BLaER1 treated with 17β-estradiol and CSF1 and Interleukin-3, amounts not matched to agents 10 nM and 100 nM (cell line): ENCODE measurements at regions not wholly inside any gene's neighbourhood (a gene's known extent, or its start where the extent isn't known, plus 50 kb on each side); places are given as distances from the start of the nearest gene placed in this dataset.
A peak's percentile ranks its signal among the peaks of the same experiment; 100 is the strongest.

Experiments
- H3K27ac ChIP-seq, 11 experiments: shearing (Covaris generic); formaldehyde crosslinking; 2 replicates each; pipeline ENCODE4 v1.8.1; 2022
- H3K27me3 ChIP-seq, 11 experiments: shearing (Covaris generic); formaldehyde crosslinking; 2 replicates each; pipeline ENCODE4 v1.8.1; 2022
- H3K36me3 ChIP-seq, 11 experiments: shearing (Covaris generic); formaldehyde crosslinking; 2 replicates each; pipeline ENCODE4 v1.8.1; 2022
- H3K4me1 ChIP-seq, 10 experiments: shearing (Covaris generic); formaldehyde crosslinking; 2 replicates each; pipeline ENCODE4 v1.8.1; 2022
- H3K4me2 ChIP-seq, 11 experiments: shearing (Covaris generic); formaldehyde crosslinking; 2 replicates each; pipeline ENCODE4 v1.8.1; 2022
- H3K4me3 ChIP-seq, 10 experiments: shearing (Covaris generic); formaldehyde crosslinking; 2 replicates each; pipeline ENCODE4 v1.8.1; 2022
- H3K9ac ChIP-seq, 11 experiments: shearing (Covaris generic); formaldehyde crosslinking; 2 replicates each; pipeline ENCODE4 v1.8.1; 2022
- H3K9me3 ChIP-seq, 11 experiments: shearing (Covaris generic); formaldehyde crosslinking; replicated peaks in 1 of 11; 2 replicates each; pipeline ENCODE4 v1.8.1; 2022
- H4K20me1 ChIP-seq, 11 experiments: shearing (Covaris generic); formaldehyde crosslinking; 2 replicates each; pipeline ENCODE4 v1.8.1; 2022
- Cebpa-rat ChIP-seq, 11 experiments: shearing (Covaris generic); IDR thresholded peaks; 2 replicates each; pipeline ENCODE4 v1.8.1; 2022

GRCh38 chr6:14305131-14305530 is 187.6 kb downstream of the CD83 start:
- H3K4me1 ChIP-seq, result 0 out of 20 replicates have a peak, but pooled peaks cover 0 to under 1% (median 0%) of the 10 kb centered on the region in 10 experiments
- no peak overlapping the region for H3K4me3 ChIP-seq
- no peaks in the 10 kb centered on the region for H3K27me3 ChIP-seq
- no peak overlapping the region for H3K9ac ChIP-seq
- peaks cover 0 to 20% (median 8%) of the 10 kb centered on the region in 11 experiments; a peak in 6 of 22 replicates for H3K9me3 ChIP-seq
- no peak overlapping the region for H3K27ac ChIP-seq
- no peaks in the 10 kb centered on the region for H4K20me1 ChIP-seq
- no peaks in the 10 kb centered on the region for H3K36me3 ChIP-seq
- H3K4me2 ChIP-seq, result no peak overlapping the region
- no peak for TF ChIP-seq Cebpa-rat (IDR thresholded peaks at IDR 0.05)

- TF ChIP-seq Cebpa-rat (IDR thresholded peaks at IDR 0.05), result no peak
Observed at GRCh38 chr6:14305624-14306023, 188.1 kb downstream of the CD83 start.

GRCh38 chr6:14306151-14306906 is 188.8 kb downstream of the CD83 start:
- Histone ChIP-seq H3K9ac (no peak overlapping the region), H3K27me3 (no peaks in the 10 kb centered on the region), H3K4me2 (no peak overlapping the region), H3K36me3 (no peaks in the 10 kb centered on the region), H3K27ac (no peak overlapping the region), H3K4me3 (no peak overlapping the region), H3K4me1 (0 out of 20 replicates have a peak, but pooled peaks cover 0 to 5% (median 0%) of the 10 kb centered on the region in 10 experiments), H3K9me3 (peaks cover 0 to 20% (median 8%) of the 10 kb centered on the region in 11 experiments; a peak in 7 of 22 replicates), H4K20me1 (no peaks in the 10 kb centered on the region)
- TF ChIP-seq Cebpa-rat (IDR thresholded peaks at IDR 0.05), result no peak

More at GRCh38 chr6:14305624-14306023, 188.1 kb downstream of the CD83 start:
- Histone ChIP-seq H4K20me1 (no peaks in the 10 kb centered on the region), H3K36me3 (no peaks in the 10 kb centered on the region), H3K27me3 (no peaks in the 10 kb centered on the region), H3K4me2 (no peak overlapping the region), H3K4me1 (0 out of 20 replicates have a peak, but pooled peaks cover 0 to 5% (median 0%) of the 10 kb centered on the region in 10 experiments), H3K9ac (no peak overlapping the region), H3K9me3 (peaks cover 0 to 20% (median 8%) of the 10 kb centered on the region in 11 experiments; a peak in 7 of 22 replicates), H3K4me3 (no peak overlapping the region), H3K27ac (no peak overlapping the region)

GRCh38 chr6:14309516-14309915 is 191.9 kb downstream of the CD83 start:
- H3K4me3 ChIP-seq, result no peak overlapping the region
- H3K9me3 ChIP-seq, result peaks cover 0 to 11% (median 0%) of the 10 kb centered on the region in 11 experiments; a peak in 6 of 22 replicates
- H3K36me3 ChIP-seq, result no peaks in the 10 kb centered on the region
- peaks cover 0 to 9% (median 5%) of the 10 kb centered on the region in 10 experiments; a peak in 16 of 20 replicates for H3K4me1 ChIP-seq
- H3K27me3 ChIP-seq, result no peaks in the 10 kb centered on the region
- no peaks in the 10 kb centered on the region for H4K20me1 ChIP-seq
- H3K4me2 ChIP-seq, result no peak overlapping the region
- TF ChIP-seq Cebpa-rat (IDR thresholded peaks at IDR 0.05), result no peak
- no peak overlapping the region for H3K27ac ChIP-seq
- no peak overlapping the region for H3K9ac ChIP-seq

- no peaks in the 10 kb centered on the region for H3K36me3 ChIP-seq
- peaks cover 0 to 11% (median 0%) of the 10 kb centered on the region in 11 experiments; a peak in 6 of 22 replicates for H3K9me3 ChIP-seq
- peak overlapping the region in 1 of 11 experiments; percentile 25; a peak in 1 of 22 replicates for H3K4me2 ChIP-seq
- H3K9ac ChIP-seq, result no peak overlapping the region
- no peak overlapping the region for H3K27ac ChIP-seq
- peaks cover 4 to 14% (median 9%) of the 10 kb centered on the region in 10 experiments for H3K4me1 ChIP-seq
- H3K4me3 ChIP-seq, result no peak overlapping the region
- H4K20me1 ChIP-seq, result no peaks in the 10 kb centered on the region
- TF ChIP-seq Cebpa-rat (IDR thresholded peaks at IDR 0.05), result no peak
- no peaks in the 10 kb centered on the region for H3K27me3 ChIP-seq
Observed at GRCh38 chr6:14309951-14310445, 192.4 kb downstream of the CD83 start.

- Histone ChIP-seq H3K27ac (no peak overlapping the region), H3K4me1 (peaks cover 12 to 24% (median 19%) of the 10 kb centered on the region in 10 experiments), H3K9ac (no peak overlapping the region), H3K27me3 (no peaks in the 10 kb centered on the region), H3K4me3 (no peak overlapping the region), H4K20me1 (no peaks in the 10 kb centered on the region), H3K36me3 (no peaks in the 10 kb centered on the region), H3K4me2 (no peak overlapping the region), H3K9me3 (peaks cover 0 to 11% (median 0%) of the 10 kb centered on the region in 11 experiments; a peak in 5 of 22 replicates)
- TF ChIP-seq Cebpa-rat (IDR thresholded peaks at IDR 0.05), result no peak
Observed at GRCh38 chr6:14310960-14311359, 193.4 kb downstream of the CD83 start.

- Histone ChIP-seq H3K4me2 (no peak overlapping the region), H3K36me3 (no peaks in the 10 kb centered on the region), H3K4me3 (no peak overlapping the region), H3K27ac (no peak overlapping the region), H3K4me1 (peaks cover 17 to 40% (median 35%) of the 10 kb centered on the region in 10 experiments), H3K9ac (no peak overlapping the region), H3K9me3 (peaks cover 0 to 11% (median 0%) of the 10 kb centered on the region in 11 experiments; a peak in 5 of 22 replicates), H4K20me1 (no peaks in the 10 kb centered on the region), H3K27me3 (no peaks in the 10 kb centered on the region)
- TF ChIP-seq Cebpa-rat (IDR thresholded peaks at IDR 0.05), result no peak
Observed at GRCh38 chr6:14312587-14312986, 195.0 kb downstream of the CD83 start.

GRCh38 chr6:14313248-14313647 is 195.7 kb downstream of the CD83 start:
- no peak overlapping the region for H3K4me3 ChIP-seq
- H3K9ac ChIP-seq, result no peak overlapping the region
- no peaks in the 10 kb centered on the region for H3K36me3 ChIP-seq
- peaks cover 17 to 47% (median 40%) of the 10 kb centered on the region in 10 experiments for H3K4me1 ChIP-seq
- no peak overlapping the region for H3K27ac ChIP-seq
- no peaks in the 10 kb centered on the region for H3K27me3 ChIP-seq
- no peak for TF ChIP-seq Cebpa-rat (IDR thresholded peaks at IDR 0.05)
- no peak overlapping the region; a peak in 1 of 22 replicates for H3K4me2 ChIP-seq
- H4K20me1 ChIP-seq, result no peaks in the 10 kb centered on the region
- H3K9me3 ChIP-seq, result peaks cover 0 to 11% (median 0%) of the 10 kb centered on the region in 11 experiments; a peak in 5 of 22 replicates

- Histone ChIP-seq H3K9ac (no peak overlapping the region), H3K36me3 (no peaks in the 10 kb centered on the region), H3K4me1 (peaks cover 17 to 46% (median 40%) of the 10 kb centered on the region in 10 experiments), H3K27me3 (no peaks in the 10 kb centered on the region), H4K20me1 (no peaks in the 10 kb centered on the region), H3K4me3 (no peak overlapping the region), H3K9me3 (peaks cover 0 to 11% (median 0%) of the 10 kb centered on the region in 11 experiments; a peak in 5 of 22 replicates), H3K4me2 (peak overlapping the region in 10 of 11 experiments; percentile 36 to 77 (median 68); a peak in 19 of 22 replicates), H3K27ac (peak overlapping the region in 2 of 11 experiments; percentile 15 to 41; a peak in 2 of 22 replicates)
- no peak for TF ChIP-seq Cebpa-rat (IDR thresholded peaks at IDR 0.05)
Observed at GRCh38 chr6:14315353-14315752, 197.8 kb downstream of the CD83 start.
